NAMALWA (cell line): ENCODE measurements at regions not wholly inside any gene's neighbourhood (a gene's known extent, or its start where the extent isn't known, plus 50 kb on each side); places are given as distances from the start of the nearest gene placed in this dataset.
A peak's percentile ranks its signal among the peaks of the same experiment; 100 is the strongest.
"Not testable (repeated sequence)": the region's sequence is repeated elsewhere in the genome, so short reads cannot be mapped to it uniquely, and the experiment has no call there.

Experiments
- DNase-seq: peaks from one replicate; pipeline ENCODE4 v3.0.0-alpha.2; 2015; ENCODE audit warnings: low spot score

DNA sequence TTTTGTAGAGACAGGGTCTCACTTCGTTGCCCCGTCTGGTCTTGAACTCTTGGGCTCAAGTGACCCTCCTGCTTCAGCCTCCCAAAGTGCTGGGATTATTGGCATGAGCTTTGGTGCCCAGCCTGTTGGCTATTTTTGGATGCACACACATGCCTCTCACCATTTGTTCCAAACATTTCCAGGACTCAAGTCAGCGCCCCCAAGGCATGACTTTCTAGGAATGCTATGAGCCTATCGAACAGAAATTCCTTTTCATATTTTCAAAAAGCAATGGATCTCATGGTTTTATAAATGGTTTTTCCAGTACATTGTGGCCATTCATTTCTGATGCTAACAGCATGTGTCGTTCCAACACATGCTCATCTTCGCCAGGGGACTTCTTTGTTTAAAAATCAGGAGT is 119.3 kb upstream of the NAA20 start:
- no peak for DNase-seq

DNA sequence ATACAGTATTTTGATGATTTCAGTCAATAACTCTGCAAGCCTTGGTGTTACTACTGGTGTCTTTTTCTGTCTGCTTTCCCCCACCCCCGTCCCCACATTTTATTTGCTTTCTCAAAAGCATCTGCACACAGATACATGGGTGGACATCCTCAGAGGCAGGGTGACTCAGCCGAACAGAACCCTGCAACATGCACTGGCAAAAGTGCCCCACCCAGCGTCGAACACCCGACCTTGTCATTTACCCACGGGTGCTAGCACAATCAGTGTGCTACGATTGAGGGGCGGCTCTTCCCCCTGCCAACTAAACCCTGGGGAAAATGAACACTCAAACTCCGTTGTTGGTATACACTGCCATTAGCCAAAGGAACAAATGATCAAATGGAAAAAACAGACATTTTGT is 115.9 kb upstream of the NAA20 start:
- DNase-seq = no peak

DNA sequence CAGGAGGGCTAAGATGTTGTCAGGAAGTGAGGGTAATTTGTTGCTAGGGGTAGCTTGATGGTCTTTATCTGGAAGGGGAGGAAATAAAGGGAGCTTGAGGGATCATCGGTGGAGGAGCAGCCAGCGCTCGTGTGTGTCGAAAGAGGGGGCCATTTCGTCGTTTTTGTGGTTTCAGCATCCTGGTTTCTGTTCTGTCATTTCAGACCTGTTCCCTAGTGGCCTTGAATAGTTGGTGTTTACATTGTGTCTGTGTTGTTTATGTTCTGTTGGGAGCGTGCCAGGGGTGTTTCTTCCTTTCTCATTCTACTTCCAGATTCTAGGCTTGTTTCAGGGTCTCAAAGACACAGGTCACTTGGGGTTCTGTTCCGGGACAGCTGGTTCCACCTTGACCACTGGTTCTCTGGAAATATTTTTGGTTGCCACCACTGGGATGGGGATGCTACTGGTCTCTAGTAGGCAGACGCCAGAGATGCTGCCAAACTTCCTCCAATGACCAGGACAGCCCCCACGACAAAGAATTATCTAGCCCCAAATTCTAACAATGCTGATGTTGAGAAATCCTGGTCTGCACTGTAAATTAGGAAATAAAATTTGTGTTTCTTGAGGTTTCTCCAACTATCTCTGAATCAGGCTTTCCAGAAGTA is 113.9 kb upstream of the NAA20 start:
- DNase-seq = peak; percentile 41

DNA sequence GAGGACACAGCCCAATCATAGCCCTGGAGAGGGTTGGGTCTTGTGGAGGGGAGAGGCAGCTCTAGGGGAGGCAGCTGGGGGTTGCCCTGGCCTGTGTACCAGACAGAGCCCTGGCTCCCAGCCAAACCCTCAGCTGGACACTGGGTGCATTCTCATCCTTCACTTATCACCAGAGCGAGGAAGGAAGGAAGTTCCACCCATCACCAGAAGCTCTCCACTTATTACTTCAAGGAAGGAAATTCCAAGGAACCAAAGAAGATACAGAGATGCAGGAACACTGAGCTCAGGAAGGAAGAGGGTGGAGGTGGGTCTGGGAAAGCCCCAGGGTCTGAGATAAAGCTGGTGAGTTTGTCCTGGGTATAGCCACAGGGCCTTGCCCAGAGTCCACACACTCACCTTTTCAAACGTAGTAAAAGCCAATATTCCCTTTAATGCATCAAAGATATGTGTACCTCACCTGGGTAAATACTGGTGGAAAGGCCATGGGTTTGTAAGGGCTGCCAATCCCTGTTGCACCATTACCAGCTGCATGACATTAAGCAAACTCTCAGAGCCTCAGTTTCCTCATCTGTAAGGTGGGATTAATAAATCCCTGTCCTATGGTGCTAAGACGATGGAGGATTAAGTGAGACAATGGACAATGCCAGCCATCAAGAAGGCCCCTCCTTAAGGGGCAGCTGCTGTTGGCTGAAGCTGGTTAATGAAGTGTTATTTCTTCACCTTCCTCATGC is 109.7 kb upstream of the NAA20 start:
- DNase-seq = no peak

DNA sequence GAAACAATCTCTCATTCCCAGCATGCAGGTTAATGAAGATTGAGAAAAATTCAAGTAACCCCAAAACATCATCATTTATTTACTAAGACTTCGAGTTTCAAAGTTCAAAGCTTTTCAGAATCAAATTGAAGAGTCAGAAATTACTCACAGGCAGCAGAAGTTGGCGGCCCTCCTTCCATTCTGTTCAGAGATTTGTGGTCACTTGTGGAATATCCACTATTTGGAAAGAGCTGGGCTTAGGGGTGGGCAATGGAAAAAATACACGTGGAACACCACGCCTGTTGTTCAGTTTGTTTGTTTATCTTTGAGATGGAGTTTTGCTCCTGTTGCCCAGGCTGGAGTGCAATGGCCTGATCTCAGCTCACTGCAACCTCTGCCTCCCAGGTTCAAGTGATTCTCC is 108.6 kb upstream of the NAA20 start:
- no peak for DNase-seq

DNA sequence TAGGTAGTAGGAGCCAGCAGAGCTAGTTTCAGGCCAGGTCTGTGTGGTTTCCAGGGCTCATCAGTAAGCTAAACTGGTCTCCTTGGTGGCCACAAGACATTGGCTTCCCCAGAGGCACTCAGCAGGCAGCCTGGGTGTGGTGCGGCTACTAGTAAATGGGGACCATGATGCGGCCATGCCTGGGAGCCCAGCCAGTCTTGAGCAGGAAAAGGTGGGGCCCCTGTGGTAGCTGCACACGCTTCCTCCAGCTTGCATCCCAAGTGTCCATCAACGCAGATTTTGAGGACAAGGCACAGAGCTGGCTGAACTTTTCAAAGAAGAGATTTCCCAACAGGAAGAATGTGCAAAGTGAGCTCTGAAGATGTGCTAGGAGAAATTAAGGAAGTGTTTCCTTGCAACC is 107.4 kb upstream of the NAA20 start:
- DNase-seq = no peak

DNA sequence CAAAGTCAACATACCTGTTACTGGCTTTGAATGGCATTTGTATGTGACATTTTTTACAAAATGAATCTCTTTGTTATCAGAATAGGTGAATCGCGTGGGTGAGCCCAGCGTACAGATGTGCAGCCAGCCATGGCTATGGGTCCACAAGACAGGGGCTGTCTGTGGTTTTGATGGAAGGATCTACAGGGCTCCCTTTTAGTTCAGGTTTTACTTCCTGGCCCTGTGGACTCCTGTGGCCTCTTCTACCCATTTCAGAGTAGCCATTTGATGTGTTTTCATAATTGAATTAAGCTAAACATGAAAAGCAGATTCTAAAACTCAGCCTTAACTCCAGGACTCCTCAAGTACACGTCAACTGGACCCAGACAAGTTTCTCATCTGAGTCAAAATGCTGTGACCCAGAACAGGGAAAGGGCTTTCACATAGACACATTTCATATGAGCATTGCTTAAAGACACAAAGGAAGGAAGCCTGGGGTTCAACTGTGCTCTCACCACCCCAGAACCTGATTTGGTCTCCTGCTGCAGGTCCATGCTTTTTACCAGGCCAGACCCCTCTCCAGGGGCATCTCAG is 105.3 kb upstream of the NAA20 start:
- no peak for DNase-seq

DNA sequence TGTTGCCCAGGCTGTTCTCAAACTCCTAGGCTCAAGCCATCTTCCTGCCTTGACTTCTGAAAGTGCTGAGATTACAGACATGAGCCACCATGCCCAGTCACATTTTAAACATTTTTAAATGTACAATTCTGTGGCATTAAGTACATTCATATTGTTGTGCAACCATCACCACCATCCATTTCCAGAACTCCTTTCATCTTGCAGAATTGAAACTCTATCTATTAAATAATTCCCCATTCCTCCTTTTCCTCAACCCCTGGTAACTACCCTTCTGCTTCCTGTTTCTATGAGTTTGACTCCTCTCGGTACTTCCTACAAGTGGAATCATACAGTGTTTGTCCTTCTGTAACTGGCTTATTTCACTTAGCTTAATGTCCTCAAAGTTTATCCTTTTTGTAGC is 103.8 kb upstream of the NAA20 start:
- no peak for DNase-seq

DNA sequence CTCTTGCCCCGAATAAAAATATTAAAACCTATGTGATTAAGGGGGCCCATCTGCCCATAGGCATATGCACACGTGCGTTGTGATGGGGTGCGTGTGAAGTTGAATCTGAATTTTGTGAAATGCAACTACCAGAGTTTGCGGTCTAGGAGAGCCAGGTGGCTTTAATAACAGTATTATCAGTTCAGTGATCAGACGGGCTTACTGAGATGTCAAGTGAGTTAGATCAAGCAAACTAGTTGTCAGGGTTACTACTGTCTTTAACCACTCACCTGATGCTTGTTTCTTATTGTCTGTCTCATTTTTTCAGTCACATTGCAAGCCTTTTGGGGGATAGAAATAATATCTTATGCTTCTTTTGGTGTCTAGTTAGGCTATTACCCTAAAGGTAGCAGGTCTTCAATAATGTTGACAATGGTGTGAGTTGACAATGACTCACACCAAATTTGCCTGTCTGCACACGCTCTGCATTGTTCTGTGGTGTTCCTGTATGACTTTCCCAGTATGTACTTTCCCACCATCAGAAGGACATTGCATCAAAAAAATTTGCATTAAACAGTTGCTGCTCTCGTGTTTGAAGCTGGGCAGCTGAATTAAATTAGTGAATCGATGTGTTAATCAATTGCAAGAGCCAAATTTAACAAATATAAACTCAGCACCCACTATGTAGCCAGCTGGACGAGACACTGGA is 103.1 kb upstream of the NAA20 start:
- DNase-seq = no peak

DNA sequence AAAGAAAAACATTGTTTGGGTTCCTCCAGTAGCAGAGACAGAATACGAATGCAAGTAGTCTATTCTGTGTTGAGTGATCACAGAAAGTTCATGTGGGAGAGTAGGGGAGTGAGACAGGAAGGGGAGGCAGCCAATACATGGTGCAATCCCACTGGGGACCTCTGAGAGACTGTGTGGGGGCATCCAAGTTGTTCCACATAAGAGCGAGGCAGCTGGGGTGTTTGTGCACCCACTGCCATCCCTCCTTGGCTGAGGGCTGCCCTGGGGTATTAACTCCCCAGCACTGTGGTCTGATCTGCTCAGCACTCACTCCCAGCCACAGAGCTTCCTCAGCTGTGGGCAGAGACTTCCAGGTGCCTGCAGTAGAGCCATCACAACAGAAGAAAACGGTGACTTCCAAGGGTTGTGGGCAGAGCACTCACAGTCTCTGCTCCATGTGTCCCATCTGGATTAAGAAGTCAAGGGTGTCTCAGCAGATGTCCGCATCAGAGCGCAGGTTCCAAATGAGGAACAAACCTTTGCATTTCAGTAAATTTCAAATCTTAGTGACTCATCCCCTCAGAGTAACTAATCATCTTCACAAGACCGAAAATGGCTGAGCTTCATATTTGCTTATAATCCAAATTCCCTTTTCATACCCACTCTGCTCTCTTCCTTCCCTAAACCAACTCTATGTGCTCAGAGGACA is 101.9 kb upstream of the NAA20 start:
- no peak for DNase-seq

DNA sequence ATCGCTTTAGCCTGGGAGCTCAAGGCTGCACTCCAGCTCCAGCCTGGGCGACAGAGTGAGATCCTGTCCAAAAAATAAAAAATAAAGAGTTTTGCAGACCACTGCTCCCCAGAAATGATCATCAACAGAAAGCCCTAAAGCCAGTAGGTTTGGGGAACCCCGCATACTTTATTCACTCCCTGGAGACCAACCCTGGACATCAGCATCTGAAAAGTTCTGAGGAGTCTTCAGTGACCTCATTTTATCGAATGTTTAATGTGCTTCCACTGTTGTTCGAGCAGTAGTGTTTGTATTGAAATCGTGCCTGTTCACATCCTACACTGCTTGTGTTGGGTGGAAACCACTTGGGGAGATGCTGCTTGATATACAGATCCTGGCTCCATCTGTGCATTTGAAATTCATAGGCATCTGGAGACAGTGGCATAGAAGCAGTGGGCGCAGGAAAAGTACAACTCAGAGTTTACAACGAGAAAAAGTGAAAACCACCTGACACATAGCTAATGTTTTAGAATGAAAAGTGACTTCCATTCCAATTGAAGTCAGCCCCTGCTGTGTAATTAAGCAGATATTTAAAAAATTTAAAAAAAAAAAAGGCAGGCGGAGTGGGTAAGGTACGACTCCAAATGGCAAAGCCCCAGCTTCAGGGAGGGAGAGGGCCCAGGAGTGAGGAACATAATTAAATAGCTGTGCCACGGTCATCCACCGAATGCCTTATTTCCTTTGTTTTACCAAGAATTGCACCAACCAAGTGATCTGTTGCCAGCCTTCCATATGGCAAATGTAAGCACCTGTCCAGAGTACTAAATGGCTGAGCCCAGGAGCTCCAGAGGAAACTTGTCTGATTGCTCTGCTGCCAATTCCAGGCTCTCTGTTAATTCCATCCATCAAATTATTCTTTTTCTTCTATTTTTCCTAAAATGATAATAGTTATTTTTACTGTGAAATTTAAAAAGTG is 100.4 kb upstream of the NAA20 start:
- no peak for DNase-seq

DNA sequence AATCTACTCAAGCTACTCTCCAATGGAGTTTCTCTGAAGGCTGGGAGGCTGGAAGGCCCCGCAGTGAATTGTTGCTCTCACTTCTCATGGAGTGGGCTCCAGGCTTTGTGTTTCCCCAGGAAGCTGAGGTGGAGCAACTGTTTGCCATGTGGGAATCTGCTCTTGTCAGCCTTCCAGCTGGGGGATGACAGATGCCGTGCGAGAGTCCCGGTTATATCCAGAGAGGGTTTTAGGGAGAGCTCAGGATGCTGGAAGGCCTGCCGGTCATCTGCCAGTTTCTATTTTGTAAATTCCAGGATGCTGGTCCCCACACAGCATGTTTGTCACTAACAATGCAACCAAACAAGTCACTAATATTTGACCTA is 98.2 kb upstream of the NAA20 start:
- no peak for DNase-seq

DNA sequence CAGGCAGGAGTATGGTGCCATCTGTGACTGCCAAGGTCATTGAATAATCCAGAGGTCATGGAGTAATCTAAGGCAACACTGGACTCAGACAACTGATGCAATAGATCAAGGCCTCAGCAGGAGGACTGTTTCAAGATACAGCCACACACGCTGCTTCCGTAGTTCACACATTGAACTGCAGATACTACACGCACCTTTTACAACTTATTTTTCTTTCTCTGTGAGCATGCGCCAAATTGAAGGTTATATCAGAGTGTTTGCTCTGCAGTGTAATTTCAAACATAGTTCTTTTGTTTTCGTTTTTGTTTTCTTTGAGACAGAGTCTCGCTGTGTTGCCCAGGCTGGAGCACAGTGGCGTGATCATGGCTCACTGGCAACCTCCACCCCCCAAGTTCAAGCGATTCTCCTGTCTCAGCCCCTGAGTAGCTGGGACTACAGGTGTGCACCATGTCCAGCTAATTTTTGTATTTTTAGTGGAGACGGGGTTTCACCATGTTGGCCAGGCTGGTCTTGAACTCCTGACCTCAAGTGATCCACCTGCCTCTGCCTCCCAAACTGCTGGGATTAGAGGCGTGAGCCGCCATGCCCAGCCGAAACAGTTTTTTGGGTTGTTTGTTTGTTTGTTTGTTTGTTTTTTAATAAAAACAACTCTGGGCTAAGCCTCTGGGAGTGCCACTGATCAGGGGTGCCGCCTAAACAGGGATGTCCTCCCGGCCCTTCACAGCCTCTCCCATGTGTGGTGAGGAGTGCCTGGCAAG is 96.6 kb upstream of the NAA20 start:
- no peak for DNase-seq

DNA sequence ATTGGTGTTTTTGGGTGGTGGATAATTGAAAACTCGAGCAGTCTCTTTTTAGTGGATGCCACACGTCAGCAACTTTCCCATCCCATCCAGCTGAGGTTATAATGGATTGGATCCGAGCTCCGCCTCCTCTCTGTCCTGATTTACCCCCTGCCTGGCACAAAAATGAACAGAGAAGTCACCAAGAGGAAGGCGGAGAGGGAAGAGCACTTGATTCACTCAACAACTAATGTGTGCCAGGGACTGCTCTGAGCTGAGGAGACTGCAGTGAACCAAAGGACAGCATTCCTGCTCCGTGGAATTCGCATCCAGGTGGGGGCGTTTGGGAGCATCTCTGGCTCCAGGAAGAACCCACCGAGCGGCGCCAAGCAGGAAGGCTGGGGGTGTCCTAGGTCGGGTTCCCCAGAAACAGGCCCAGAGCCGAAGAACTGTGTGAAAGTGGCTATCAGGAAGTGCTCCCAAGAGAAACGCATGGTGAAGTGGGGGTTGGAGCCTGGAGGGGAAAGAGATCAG is 95.8 kb upstream of the NAA20 start:
- no peak for DNase-seq

DNA sequence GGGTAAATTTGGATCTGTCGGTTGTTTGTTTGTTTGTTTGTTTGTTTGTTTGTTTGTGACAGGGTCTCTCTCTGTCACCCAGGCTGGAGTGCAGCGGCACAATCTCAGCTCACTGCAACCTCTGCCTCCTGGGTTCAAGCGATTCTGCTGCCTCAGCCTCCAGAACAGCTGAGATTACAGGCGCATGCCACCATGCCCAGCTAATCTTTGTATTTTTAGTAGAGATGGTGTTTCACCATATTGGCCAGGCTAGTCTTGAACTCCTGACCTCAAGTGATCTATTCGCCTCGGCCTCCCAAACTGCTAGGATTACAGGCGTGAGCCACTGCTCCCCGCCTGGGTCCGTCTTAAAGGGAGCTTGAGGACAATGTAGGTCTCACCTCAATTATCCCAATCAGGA is 95.3 kb upstream of the NAA20 start:
- not testable (repeated sequence) for DNase-seq

DNA sequence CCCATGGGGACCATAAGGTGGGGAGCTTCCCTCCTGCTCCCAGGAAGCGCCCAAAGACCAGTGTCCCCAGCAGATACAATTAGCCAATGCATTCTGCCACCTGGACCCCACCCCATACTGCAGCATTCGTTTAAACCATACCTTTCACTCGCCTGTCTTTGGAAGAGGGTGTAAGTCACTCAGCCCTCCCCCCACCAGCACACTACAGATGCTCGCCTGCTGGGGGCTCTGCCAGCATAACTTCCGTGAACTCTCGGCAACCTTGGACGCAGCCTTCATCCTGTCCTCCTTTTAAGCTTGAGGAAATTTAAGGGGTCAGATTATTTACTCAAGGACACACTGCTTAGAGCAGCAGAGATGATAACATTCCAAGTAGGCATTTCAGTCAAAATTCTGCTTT is 94.4 kb upstream of the NAA20 start:
- DNase-seq = no peak

DNA sequence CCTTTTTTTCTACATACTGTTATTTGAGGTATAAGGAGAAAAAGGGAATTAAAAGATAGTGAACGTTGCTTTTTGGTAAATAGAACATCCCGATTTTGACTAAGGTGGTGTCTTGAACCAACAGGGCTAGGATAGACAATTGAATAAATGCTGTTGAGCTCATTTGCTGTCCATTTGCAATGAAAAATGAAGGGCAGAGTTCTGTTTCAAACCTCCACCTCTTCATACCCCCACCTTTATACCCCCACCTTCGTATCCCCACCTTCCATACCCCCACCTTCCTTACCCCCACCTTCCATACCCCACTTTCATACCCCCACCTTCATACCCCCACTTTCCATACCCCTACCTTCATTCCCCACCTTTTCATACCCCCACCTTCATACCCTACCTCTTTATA is 93.4 kb upstream of the NAA20 start:
- no peak for DNase-seq

DNA sequence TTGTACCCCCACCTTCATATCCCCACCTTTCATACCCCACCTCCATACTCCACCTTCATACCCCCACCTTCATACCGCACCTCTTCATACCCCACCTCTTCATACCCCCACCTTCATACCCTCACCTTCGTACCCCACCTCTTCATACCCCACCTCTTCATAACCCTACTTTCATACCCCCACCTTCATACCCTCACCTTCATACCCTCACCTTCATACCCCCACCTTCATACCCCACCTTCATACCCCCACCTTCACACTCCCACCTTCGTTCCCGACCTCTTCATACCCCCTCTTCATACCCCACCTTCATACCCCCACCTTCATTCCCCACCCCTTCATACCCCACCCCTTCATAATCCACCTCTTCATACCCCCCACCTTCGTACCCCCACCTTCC is 92.9 kb upstream of the NAA20 start:
- DNase-seq = no peak

DNA sequence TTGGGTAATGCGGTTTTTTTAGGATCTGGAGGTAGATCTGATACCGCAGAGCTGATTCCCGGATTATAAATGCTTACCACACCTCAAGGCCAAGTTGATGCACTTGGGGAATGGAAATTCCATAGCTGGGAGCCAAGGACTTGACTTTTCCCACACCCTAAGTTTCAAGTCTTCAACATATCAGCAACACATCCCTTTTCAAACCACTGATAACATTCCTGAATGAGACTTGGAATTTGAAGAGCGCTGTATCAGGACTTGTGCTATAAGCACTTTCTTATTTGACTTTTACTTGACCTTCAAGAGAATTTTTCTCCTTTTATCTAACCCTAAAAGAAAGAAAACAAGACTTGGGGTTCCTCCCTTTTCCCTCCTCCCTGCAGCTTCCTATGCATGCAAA is 90.6 kb upstream of the NAA20 start:
- DNase-seq = no peak

DNA sequence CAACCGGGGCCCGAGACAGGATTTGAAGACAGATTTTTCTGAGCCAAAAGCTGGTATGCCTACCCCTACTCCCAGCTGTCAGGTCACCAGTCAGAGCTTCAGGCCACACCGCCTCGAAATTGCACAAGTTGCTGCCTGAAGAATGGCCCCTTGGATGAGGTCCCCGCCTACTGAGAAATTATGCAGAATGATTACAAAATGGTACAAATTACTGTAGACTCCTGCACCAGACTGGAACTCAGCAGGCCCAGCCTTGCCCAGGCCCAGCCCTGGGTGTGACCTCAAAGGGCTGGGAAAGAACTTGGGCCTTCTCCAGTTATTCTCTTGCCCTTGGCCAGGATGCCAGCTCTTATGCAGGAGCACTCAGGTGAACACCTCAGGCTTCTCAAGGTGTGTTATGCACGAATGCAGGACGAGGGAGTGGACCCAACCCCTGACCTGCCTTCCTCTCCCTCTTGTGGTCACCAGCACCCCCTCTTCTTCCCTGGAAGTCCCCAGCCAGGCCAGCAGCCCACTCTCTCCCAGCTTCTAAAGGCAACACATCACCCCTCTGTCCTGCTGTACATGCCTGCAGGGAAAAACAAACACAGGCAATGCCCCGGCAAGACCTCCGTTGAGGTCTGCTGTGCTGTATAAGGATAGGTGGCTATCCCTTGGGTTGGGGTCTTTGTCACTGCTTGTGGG is 88.7 kb upstream of the NAA20 start:
- DNase-seq = no peak
